Coronary artery (tissue), 2 donors: ENCODE measurements at regions not wholly inside any gene's neighbourhood (a gene's known extent, or its start where the extent isn't known, plus 50 kb on each side); places are given as distances from the start of the nearest gene placed in this dataset.

Experiments
- DNase-seq: peaks from one replicate; pipeline ENCODE4 v3.0.0-alpha.2; 2017; ENCODE audit warnings: low spot score
- H3K27ac ChIP-seq, 2 donors: fragments of 200-600 bp; sonication (generic); one replicate each; pipeline ENCODE4 v1.5.1; 2016 to 2019
- H3K4me3 ChIP-seq: fragments of 200-600 bp; sonication (generic); 2 replicates; pipeline ENCODE4 v1.5.1; 2016; ENCODE audit warnings: mild to moderate bottlenecking, moderate library complexity
- TF ChIP-seq, protein P1 (sequence below): fragments of 200-600 bp; sonication (generic); IDR thresholded peaks from one replicate; pipeline ENCODE4 v1.5.1; 2019; ENCODE audit warnings: antibody characterized with exemption

GRCh38 chr1:199794105-199794863, 233.2 kb upstream of the NR5A2 start:
- DNase-seq = no peak
- no peak overlapping the region for H3K27ac ChIP-seq
- TF ChIP-seq, protein P1, sequence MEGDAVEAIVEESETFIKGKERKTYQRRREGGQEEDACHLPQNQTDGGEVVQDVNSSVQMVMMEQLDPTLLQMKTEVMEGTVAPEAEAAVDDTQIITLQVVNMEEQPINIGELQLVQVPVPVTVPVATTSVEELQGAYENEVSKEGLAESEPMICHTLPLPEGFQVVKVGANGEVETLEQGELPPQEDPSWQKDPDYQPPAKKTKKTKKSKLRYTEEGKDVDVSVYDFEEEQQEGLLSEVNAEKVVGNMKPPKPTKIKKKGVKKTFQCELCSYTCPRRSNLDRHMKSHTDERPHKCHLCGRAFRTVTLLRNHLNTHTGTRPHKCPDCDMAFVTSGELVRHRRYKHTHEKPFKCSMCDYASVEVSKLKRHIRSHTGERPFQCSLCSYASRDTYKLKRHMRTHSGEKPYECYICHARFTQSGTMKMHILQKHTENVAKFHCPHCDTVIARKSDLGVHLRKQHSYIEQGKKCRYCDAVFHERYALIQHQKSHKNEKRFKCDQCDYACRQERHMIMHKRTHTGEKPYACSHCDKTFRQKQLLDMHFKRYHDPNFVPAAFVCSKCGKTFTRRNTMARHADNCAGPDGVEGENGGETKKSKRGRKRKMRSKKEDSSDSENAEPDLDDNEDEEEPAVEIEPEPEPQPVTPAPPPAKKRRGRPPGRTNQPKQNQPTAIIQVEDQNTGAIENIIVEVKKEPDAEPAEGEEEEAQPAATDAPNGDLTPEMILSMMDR = no peak
- no peak overlapping the region for H3K4me3 ChIP-seq

DNA sequence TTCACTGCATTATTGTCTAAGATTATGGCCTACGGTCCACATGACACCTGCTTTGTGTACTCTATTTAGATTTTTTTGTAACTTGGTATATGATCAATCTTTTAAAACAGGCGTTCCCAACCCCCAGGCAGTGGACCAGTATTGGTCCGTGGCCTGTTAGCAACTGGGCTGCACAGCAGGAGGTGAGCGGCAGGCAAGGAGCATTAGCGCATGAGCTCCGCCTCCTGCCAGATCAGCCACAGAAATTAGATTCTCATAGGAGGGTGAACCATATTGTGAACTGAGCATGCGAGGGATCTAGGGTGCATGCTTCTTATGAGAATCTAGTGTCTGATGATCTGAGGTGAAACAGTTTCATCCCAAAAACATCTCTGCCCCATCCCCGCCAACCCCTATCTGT, 228.4 kb upstream of the NR5A2 start:
- no peak for DNase-seq
- H3K27ac ChIP-seq = no peak overlapping the region
- TF ChIP-seq, protein P1 = no peak
- no peak overlapping the region for H3K4me3 ChIP-seq

GRCh38 chr1:199804526-199804925, 223.0 kb upstream of the NR5A2 start:
- H3K4me3 ChIP-seq = no peak overlapping the region
- no peak for DNase-seq
- TF ChIP-seq, protein P1 = no peak

GRCh38 chr1:199808110-199808870, 219.2 kb upstream of the NR5A2 start:
- Histone ChIP-seq H3K4me3 (no peak overlapping the region), H3K27ac (no peak overlapping the region)
- DNase-seq = no peak
- TF ChIP-seq, protein P1 = no peak

More at GRCh38 chr1:199804526-199804925, 223.0 kb upstream of the NR5A2 start:
- no peak overlapping the region for H3K27ac ChIP-seq

GRCh38 chr1:199809311-199809710, 218.2 kb upstream of the NR5A2 start:
- Histone ChIP-seq H3K27ac (no peak overlapping the region), H3K4me3 (no peak overlapping the region)
- DNase-seq = no peak
- TF ChIP-seq, protein P1 = no peak

GRCh38 chr1:199811163-199811562, 216.3 kb upstream of the NR5A2 start:
- Histone ChIP-seq H3K27ac (no peak overlapping the region), H3K4me3 (no peak overlapping the region)
- TF ChIP-seq, protein P1 = no peak
- DNase-seq = no peak
